C4-2B (cell line): ENCODE measurements at regions not wholly inside any gene's neighbourhood (a gene's known extent, or its start where the extent isn't known, plus 50 kb on each side); places are given as distances from the start of the nearest gene placed in this dataset.

Experiments
- ZFX ChIP-seq: fragments of 450-650 bp; IDR thresholded peaks from 2 replicates; pipeline ENCODE4 v1.6.1; 2017
- TF ChIP-seq, protein P1 (sequence below): fragments of 450-650 bp; conservative IDR thresholded peaks from 2 replicates; pipeline ENCODE4 v1.5.1; 2017; ENCODE audit warnings: mild to moderate bottlenecking

DNA sequence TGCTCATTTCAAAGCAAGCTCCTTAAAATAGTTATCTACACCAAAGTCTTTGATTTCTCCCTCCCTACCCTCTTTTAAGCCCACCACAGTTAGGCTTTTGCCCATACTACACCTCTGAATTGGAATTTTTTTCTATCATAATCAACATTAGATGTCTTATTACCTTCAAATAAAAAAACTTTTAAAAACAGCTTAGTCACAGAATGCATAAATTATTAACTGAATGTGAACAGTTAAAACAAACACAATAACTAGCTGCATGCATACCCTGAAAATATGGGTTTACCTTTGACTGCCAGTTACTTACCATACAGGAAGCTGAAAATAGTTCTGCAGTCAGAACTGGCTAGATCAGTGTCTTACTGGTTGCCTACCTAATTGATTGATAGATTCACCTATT is 210.9 kb downstream of the TGFB2 start:
- TF ChIP-seq, protein P1, sequence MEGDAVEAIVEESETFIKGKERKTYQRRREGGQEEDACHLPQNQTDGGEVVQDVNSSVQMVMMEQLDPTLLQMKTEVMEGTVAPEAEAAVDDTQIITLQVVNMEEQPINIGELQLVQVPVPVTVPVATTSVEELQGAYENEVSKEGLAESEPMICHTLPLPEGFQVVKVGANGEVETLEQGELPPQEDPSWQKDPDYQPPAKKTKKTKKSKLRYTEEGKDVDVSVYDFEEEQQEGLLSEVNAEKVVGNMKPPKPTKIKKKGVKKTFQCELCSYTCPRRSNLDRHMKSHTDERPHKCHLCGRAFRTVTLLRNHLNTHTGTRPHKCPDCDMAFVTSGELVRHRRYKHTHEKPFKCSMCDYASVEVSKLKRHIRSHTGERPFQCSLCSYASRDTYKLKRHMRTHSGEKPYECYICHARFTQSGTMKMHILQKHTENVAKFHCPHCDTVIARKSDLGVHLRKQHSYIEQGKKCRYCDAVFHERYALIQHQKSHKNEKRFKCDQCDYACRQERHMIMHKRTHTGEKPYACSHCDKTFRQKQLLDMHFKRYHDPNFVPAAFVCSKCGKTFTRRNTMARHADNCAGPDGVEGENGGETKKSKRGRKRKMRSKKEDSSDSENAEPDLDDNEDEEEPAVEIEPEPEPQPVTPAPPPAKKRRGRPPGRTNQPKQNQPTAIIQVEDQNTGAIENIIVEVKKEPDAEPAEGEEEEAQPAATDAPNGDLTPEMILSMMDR = no peak
- no peak for TF ChIP-seq ZFX
